Gastroesophageal sphincter (tissue), 3 donors: ENCODE measurements at regions not wholly inside any gene's neighbourhood (a gene's known extent, or its start where the extent isn't known, plus 50 kb on each side); places are given as distances from the start of the nearest gene placed in this dataset.

Source experiments
- POLR2AphosphoS5 ChIP-seq: sonication (generic); formaldehyde crosslinking; IDR thresholded peaks from one replicate; pipeline ENCODE4 v1.6.1; 2017; ENCODE audit warnings: antibody characterized with exemption
- TF ChIP-seq, protein P1 (sequence below), 4 experiments: fragments of 200-600 bp in 2 of 4; fragments of 450-650 bp in 2 of 4; sonication (generic) in 1 of 4; IDR thresholded peaks; one replicate each; pipeline ENCODE4 v1.5.1; 2017 to 2019; ENCODE audit warnings: antibody characterized with exemption in 4 of 4, mild to moderate bottlenecking in 2 of 4, moderate library complexity in 2 of 4

DNA sequence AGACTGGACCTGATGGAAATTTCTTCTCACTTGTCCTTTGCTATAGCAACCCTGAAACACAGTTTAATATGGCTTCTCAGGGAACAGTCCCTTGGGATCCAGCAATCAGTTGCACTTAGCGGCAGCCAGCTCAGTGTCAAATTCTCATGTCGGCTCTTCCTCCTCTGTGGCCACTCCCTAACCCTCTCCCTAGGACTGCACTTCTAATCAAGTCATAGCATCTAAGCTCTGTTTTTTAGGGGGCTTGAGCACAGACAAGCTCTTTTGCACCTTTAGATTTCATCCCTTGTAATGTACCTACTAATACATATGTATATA lies 250.5 kb upstream of the TLE3 start:
- TF ChIP-seq, protein P1, sequence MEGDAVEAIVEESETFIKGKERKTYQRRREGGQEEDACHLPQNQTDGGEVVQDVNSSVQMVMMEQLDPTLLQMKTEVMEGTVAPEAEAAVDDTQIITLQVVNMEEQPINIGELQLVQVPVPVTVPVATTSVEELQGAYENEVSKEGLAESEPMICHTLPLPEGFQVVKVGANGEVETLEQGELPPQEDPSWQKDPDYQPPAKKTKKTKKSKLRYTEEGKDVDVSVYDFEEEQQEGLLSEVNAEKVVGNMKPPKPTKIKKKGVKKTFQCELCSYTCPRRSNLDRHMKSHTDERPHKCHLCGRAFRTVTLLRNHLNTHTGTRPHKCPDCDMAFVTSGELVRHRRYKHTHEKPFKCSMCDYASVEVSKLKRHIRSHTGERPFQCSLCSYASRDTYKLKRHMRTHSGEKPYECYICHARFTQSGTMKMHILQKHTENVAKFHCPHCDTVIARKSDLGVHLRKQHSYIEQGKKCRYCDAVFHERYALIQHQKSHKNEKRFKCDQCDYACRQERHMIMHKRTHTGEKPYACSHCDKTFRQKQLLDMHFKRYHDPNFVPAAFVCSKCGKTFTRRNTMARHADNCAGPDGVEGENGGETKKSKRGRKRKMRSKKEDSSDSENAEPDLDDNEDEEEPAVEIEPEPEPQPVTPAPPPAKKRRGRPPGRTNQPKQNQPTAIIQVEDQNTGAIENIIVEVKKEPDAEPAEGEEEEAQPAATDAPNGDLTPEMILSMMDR (IDR thresholded peaks at IDR 0.05), result no peak
- TF ChIP-seq POLR2AphosphoS5, result no peak
